ENCODE measurements at regions not wholly inside any gene's neighbourhood (a gene's known extent, or its start where the extent isn't known, plus 50 kb on each side); places are given as distances from the start of the nearest gene placed in this dataset.
"Not testable (repeated sequence)": the region's sequence is repeated elsewhere in the genome, so short reads cannot be mapped to it uniquely, and the experiment has no call there.

DNA sequence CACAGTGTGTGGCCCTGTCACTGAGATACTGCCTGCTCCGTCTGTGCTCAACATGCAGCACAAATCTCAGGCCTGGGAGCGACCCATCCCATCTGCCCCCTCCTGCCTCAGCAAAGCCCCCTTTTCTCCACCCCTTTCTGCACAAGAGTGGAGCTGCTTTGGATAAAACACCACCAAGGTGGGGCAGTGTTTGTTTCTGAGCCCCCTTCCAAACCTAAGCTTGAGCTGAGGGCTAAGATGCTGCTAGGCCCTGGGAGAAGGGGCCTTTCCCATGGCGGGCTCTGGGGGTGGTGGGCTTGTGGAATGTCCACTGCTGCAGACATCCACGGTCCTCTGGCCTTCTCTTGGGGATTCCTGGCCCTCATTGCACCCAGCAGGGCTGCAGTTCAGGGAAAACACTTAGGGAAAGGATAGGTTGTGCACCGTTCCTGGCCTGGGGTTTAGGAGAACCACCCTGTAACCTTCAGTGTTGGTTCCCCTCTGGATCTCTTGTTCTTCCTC, 594.1 kb downstream of the TBC1D22A start:
- ATAC-seq (ENCODE audit: low FRiP score): no peak
- TF ChIP-seq, protein P1, sequence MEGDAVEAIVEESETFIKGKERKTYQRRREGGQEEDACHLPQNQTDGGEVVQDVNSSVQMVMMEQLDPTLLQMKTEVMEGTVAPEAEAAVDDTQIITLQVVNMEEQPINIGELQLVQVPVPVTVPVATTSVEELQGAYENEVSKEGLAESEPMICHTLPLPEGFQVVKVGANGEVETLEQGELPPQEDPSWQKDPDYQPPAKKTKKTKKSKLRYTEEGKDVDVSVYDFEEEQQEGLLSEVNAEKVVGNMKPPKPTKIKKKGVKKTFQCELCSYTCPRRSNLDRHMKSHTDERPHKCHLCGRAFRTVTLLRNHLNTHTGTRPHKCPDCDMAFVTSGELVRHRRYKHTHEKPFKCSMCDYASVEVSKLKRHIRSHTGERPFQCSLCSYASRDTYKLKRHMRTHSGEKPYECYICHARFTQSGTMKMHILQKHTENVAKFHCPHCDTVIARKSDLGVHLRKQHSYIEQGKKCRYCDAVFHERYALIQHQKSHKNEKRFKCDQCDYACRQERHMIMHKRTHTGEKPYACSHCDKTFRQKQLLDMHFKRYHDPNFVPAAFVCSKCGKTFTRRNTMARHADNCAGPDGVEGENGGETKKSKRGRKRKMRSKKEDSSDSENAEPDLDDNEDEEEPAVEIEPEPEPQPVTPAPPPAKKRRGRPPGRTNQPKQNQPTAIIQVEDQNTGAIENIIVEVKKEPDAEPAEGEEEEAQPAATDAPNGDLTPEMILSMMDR (IDR thresholded peaks at IDR 0.05): no peak
- DNase-seq (ENCODE audit: low spot score): no peak

DNA sequence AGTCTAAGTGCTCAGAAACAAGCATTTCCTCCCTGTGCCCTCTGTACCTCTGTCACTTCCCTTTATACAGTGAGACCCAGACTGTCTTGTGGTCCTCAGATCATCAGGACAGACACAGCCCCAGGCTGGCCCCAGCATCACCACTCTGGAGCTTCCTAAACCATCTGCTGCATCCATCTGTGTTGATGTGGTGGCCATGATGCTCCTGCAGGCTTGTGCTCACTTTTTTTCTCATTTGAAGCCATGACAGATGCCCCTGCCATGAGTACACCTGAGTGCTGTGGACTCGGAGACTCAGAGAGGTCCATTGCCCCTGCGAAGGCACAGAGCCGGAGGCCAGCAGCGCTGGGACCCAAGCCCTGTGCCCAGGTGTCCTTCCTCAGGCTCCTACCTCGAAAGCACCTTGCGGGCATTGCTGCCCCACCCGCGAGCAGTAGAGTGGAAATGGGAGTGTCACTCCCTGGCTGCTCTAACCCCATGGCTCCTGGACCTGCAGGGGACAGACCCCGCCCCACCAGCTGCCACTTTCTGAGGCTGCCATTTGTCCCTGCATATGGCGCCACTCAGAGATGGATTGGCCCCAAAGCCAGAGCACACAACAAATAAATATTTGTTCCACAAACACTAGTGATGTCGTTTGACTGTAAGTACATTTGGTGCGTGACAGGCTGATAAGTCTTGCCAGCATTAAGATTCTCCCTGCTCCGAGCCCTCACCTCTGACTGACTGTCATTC, 593.5 kb downstream of the TBC1D22A start:
- TF ChIP-seq, protein P1 (IDR thresholded peaks at IDR 0.05): no peak
- DNase-seq (ENCODE audit: low spot score) (no peak), ATAC-seq (ENCODE audit: low FRiP score) (no peak)

DNA sequence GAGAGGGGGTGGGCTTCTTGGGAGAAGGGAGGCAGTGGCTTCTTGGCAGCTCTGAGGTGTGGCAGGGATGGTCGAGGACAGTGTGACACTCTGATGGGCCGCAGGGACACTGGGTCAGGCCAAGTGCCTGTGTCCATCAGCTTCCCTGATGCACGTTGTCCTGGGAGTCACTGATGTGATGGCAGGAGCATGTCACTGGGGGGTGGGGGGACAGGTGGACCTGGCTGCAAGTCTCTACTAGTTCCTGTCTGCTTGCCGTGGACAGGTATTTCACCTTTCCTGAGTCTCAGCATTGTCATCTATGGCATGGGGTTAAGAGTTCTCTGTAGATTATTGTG, 592.9 kb downstream of the TBC1D22A start:
- DNase-seq (ENCODE audit: low spot score) (no peak), ATAC-seq (ENCODE audit: low FRiP score) (no peak)
- TF ChIP-seq, protein P1 (IDR thresholded peaks at IDR 0.05): no peak

DNA sequence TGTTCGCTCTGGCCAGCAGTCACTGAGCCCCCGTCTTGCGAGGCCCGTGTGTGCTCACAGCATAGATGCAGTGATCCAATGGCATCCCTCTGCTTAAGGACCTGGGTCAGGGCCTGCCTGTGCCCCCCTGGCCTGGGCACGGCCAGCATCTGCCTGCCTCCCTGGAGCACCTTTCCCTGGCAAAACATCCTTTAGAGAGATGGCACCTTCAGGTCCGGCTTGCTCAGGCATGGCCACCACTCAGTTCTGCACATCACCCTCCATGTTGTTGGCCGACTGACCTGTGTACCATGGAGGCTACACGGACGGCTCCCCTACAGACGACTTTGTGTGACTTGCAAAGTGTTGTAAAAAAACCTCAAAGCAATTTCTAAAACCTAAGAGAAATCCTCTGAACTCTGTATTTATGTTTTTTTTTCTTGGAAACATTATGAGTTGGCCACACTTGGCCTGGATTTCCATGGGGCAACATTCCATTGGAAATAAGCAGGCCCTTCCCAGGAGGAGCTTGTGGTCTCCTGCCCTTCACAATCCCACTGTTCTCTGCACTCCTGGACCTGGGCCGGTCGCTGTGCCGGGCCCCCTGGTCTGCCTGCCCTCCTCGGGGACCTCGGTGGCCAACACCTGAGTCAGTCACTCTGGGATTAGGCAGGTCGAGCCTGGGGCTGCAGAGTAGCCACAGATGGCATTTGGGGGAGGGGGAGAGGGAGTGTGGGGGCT, 592.4 kb downstream of the TBC1D22A start:
- ATAC-seq (ENCODE audit: low FRiP score) (no peak), DNase-seq (ENCODE audit: low spot score) (no peak)
- TF ChIP-seq, protein P1 (IDR thresholded peaks at IDR 0.05): no peak

DNA sequence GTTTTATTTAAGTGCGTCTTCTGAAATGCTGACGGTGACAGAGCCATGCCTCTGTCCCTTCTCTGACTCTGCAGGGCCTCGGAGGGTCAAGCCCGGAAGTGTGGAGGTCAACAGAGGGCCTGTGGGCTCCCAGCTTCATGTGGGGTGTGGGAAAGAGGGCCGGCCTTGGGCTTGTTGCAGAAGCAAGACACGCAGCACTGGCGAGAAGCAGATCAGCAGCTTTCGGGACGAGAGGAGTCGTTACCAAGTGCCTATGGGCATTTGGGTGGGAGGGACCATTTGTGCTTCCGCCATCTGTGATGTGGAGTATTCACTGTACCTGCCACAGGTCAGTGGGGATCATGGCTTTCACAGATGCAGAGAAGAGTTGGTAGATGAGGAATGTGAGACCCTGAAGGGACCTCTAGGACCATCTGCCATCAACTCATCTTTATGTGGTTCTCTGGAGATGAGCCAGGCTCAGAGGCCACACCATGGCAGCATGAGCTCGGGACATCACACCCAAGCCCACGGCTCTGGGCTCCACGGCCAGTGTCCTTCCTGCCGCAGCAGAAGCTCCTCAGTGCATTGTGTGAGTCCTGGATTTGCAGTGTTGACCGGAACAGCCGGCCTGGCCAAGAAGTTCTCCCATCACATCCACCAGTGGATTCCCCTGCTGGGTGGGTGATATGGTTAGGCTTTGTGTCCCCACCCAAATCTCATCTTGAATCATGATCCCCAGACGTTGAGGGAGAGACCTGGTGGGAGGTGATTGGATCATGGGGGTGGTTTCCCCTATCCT, 590.7 kb downstream of the TBC1D22A start:
- no peak for ATAC-seq (ENCODE audit: low FRiP score)
- TF ChIP-seq, protein P1 (IDR thresholded peaks at IDR 0.05): no peak
- no peak for DNase-seq (ENCODE audit: low spot score)

DNA sequence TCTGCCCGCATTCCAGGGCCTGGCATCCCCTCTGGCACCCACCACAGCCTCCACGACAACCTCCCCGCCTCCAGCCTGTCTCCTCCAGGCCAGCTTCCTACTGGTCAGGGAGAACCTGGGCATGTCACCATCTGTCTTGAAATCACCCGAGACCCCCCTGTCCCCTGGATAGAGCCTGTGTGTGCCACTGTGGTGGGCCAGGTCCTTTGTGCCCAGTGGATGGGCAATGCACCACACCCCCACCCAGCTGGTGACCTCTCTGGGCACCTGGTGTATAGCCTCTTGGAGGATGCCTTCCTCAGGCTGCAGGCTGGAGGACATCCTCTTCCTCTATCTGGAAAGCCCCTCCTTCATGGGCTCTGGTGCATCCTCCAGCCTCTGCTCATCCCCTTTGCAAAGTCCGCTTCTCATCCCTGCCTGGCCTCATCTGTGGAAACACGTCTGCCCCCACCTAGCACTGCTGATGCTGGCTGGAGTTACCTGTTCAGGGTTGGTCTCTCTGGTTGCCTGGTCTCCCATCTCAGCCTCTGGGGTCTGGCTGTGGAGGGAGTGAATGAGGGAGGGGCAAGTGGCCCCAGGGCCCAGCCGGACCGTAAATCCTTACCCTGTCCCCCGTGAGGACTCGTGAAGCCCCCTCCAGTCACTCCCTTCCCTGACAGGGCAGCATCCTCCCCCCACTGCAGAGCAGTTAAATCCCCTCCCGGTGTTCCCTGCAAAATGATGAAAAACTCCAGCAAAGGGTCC, 589.6 kb downstream of the TBC1D22A start:
- TF ChIP-seq, protein P1 (IDR thresholded peaks at IDR 0.05): no peak
- ATAC-seq (ENCODE audit: low FRiP score): no peak
- no peak for DNase-seq (ENCODE audit: low spot score)

DNA sequence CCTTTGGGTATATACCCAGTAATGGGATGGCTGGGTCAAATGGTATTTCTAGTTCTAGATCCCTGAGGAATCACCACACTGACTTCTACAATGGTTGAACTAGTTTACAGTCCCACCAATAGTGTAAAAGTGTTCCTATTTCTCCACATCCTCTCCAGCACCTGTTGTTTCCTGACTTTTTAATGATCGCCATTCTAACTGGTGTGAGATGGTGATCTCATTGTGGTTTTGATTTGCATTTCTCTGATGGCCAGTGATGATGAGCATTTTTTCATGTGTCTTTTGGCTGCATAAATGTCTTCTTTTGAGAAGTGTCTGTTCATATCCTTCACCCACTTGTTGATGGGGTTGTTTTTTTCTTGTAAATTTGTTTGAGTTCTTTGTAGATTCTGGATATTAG, 583.8 kb downstream of the TBC1D22A start:
- ATAC-seq (ENCODE audit: low FRiP score); DNase-seq (ENCODE audit: low spot score): not testable (repeated sequence)

Measured in omental fat pad (tissue), 3 donors.